ENCODE measurements at regions not wholly inside any gene's neighbourhood (a gene's known extent, or its start where the extent isn't known, plus 50 kb on each side); places are given as distances from the start of the nearest gene placed in this dataset.

DNA sequence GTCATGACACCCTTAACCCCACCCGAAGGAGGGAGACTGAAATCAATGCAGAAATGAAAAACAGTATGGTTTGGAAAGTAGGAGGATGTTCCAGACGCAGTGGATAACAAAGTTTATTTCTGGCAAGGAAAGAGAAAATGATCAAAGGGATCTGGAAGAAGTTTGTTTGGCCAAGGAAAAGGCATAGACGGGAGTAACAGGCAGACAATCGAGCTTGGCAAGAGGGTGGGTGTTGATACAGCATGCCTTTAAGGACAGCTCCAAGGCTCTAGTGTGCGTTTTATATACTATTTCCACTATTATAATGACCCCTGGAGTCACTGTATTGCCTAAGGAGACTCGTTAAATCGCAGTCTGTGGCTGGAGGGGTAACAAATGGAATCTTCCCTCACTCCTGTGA is 303.7 kb upstream of the RUNX1 start:
- POLR2A ChIA-PET = no interaction called here
- TF ChIP-seq, protein P1, sequence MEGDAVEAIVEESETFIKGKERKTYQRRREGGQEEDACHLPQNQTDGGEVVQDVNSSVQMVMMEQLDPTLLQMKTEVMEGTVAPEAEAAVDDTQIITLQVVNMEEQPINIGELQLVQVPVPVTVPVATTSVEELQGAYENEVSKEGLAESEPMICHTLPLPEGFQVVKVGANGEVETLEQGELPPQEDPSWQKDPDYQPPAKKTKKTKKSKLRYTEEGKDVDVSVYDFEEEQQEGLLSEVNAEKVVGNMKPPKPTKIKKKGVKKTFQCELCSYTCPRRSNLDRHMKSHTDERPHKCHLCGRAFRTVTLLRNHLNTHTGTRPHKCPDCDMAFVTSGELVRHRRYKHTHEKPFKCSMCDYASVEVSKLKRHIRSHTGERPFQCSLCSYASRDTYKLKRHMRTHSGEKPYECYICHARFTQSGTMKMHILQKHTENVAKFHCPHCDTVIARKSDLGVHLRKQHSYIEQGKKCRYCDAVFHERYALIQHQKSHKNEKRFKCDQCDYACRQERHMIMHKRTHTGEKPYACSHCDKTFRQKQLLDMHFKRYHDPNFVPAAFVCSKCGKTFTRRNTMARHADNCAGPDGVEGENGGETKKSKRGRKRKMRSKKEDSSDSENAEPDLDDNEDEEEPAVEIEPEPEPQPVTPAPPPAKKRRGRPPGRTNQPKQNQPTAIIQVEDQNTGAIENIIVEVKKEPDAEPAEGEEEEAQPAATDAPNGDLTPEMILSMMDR (IDR thresholded peaks at IDR 0.05; ENCODE audit: insufficient read depth, low read length, missing control alignments) = no peak
- no peak overlapping the region for H3K4me3 ChIP-seq (ENCODE audit: low read depth, low read length)
- CTCF ChIA-PET = no interaction called here
- DNase-seq (ENCODE audit: low read depth, low spot score) = no peak

GRCh38 chr21:35352066-35352770 is 303.1 kb upstream of the RUNX1 start:
- TF ChIP-seq, protein P1 (IDR thresholded peaks at IDR 0.05; ENCODE audit: insufficient read depth, low read length, missing control alignments) = no peak
- peak; percentile 71 for DNase-seq (ENCODE audit: low read depth, low spot score)
- POLR2A ChIA-PET = interaction anchor here (1.4 kb wide), 1 partner anchor 463 kb away, joined by 5 read pairs; no protein-coding TSS in a partner anchor
- CTCF ChIA-PET = interaction anchor here (1.1 kb wide), 1 partner anchor 8 kb away, joined by 3 read pairs; no protein-coding TSS in a partner anchor
- H3K4me3 ChIP-seq (ENCODE audit: low read depth, low read length) = no peak overlapping the region

DNA sequence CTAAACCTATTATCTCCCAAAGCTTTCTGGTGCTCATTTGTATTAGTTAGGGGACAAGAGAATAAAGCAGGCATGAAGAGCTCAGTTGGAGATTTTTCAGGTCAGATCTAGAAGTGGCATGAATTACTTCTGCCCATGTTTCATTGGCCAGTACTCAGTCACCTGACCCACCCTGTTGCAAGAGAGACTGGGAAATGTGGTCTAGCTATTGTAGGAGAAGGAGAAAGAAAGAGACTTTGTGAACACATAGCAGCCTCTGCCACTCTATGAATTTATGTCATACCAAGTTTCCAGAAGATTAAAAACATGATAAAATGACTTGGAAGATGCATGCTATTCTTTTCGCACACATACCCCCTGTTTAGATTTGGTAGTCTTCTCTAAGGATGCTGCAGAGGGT is 302.3 kb upstream of the RUNX1 start:
- DNase-seq (ENCODE audit: low read depth, low spot score) = no peak
- POLR2A ChIA-PET = interaction anchor here (0.7 to 1.4 kb wide), 2 partner anchors 95 to 462 kb away, joined by 3 to 5 read pairs; no protein-coding TSS in a partner anchor
- TF ChIP-seq, protein P1 (IDR thresholded peaks at IDR 0.05; ENCODE audit: insufficient read depth, low read length, missing control alignments) = no peak
- no peak overlapping the region for H3K4me3 ChIP-seq (ENCODE audit: low read depth, low read length)
- CTCF ChIA-PET = interaction anchor here (0.9 to 1.1 kb wide), 2 partner anchors 9 to 488 kb away, joined by 3 read pairs; no protein-coding TSS in a partner anchor

DNA sequence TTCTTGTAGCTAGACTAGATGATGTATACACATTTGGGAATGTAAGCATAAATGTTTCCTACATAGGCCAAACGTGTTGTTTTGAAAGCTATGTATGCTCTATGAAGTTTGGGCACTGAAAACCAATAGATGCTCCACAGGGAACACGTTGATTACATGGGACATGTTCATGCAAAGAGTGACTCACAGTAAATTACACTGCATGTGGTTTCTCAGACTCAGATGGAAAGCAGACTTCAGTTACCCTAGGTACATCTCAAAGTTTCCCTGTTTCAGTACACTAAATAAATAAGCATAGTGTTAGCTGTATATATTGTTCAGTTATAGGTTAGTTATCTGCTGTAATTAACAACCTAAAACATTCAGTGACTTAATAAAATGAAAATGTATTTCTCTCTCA is 301.9 kb upstream of the RUNX1 start:
- TF ChIP-seq, protein P1 (IDR thresholded peaks at IDR 0.05; ENCODE audit: insufficient read depth, low read length, missing control alignments) = no peak
- POLR2A ChIA-PET = interaction anchor here (0.7 to 1.4 kb wide), 2 partner anchors 95 to 462 kb away, joined by 3 to 5 read pairs; no protein-coding TSS in a partner anchor
- no peak for DNase-seq (ENCODE audit: low read depth, low spot score)
- CTCF ChIA-PET = interaction anchor here (0.9 kb wide), 1 partner anchor 489 kb away, joined by 3 read pairs; no protein-coding TSS in a partner anchor
- no peak overlapping the region for H3K4me3 ChIP-seq (ENCODE audit: low read depth, low read length)

- DNase-seq (ENCODE audit: low read depth, low spot score) = no peak
- H3K4me3 ChIP-seq (ENCODE audit: low read depth, low read length) = no peak overlapping the region
- TF ChIP-seq, protein P1 (IDR thresholded peaks at IDR 0.05; ENCODE audit: insufficient read depth, low read length, missing control alignments) = no peak
- ChIA-PET POLR2A (no interaction called here), CTCF (no interaction called here)
Observed at GRCh38 chr21:35349376-35350080, 300.4 kb upstream of the RUNX1 start.

- TF ChIP-seq, protein P1 (IDR thresholded peaks at IDR 0.05; ENCODE audit: insufficient read depth, low read length, missing control alignments) = no peak
- H3K4me3 ChIP-seq (ENCODE audit: low read depth, low read length) = no peak overlapping the region
- CTCF ChIA-PET = no interaction called here
- POLR2A ChIA-PET = no interaction called here
- DNase-seq (ENCODE audit: low read depth, low spot score) = no peak
Observed at GRCh38 chr21:35348686-35349085, 299.6 kb upstream of the RUNX1 start.

Measured in AG04449 (cell line).